ENCODE measurements at regions not wholly inside any gene's neighbourhood (a gene's known extent, or its start where the extent isn't known, plus 50 kb on each side); places are given as distances from the start of the nearest gene placed in this dataset.

- no peak for TF ChIP-seq TCF7L2 (IDR thresholded peaks at IDR 0.05; ENCODE audit: low read depth, low read length)
- no peak for TF ChIP-seq ZNF362 (CRISPR knock-in tag; IDR thresholded peaks at IDR 0.05; ENCODE audit: borderline replicate concordance)
These were observed 598.1 kb upstream of the GOLIM4 start (continued) for GRCh38 chr3:168693870-168694269.

- Histone ChIP-seq H3K36me3 (replicated peaks in 1 of 2; ENCODE audit: control insufficient read depth in 1 of 2, insufficient read depth in 2 of 2, low read length in 2 of 2) (no peaks in the 10 kb centered on the region), H3K9me3 (ENCODE audit: low read length) (no peaks in the 10 kb centered on the region), H3K27me3 (ENCODE audit: control insufficient read depth in 1 of 2, insufficient read depth in 2 of 2, low read length in 2 of 2) (no peaks in the 10 kb centered on the region), H3K9ac (ENCODE audit: insufficient read depth, low read depth, low read length) (no peak overlapping the region), H3K4me3 (replicated peaks in 1 of 3; ENCODE audit: insufficient read depth in 1 of 3, low read depth in 2 of 3, low read length in 3 of 3) (no peak overlapping the region), H2AFZ (ENCODE audit: low read length) (no peak overlapping the region), H3K79me2 (ENCODE audit: insufficient read depth, low read length) (no peaks in the 10 kb centered on the region), H3K27ac (ENCODE audit: extremely low read length, insufficient read depth, low read length) (no peak overlapping the region), H3K4me2 (ENCODE audit: low read depth, low read length) (no peak overlapping the region), H3K4me1 (ENCODE audit: insufficient read depth, low read length) (no peaks in the 10 kb centered on the region), H4K20me1 (ENCODE audit: insufficient read depth, low read length) (no peaks in the 10 kb centered on the region)
- ChIA-PET POLR2A (no interaction called here), CTCF (ENCODE audit: low intra/inter-chr PET ratio, low total read pairs) (no interaction called here)
- no TSS peak for BruUV-seq (replicated peaks)
- TF ChIP-seq PREB (CRISPR knock-in tag; IDR thresholded peaks at IDR 0.05): no peak
- no peak for TF ChIP-seq ZNF333 (CRISPR knock-in tag; IDR thresholded peaks at IDR 0.05; ENCODE audit: borderline replicate concordance)
- WGBS (ENCODE audit: low lambda C conversion rate): under 1% methylated on average over 5 of the region's 5 CpGs
- intact Hi-C loops (cut with micrococcal nuclease; ENCODE audit: unreplicated experiment) (no loop called here), in situ Hi-C loops (cut with HindIII; ENCODE audit: extremely low pct_ligation_motif_present, low pct_unique_long_range_greater_than_20kb) (no loop called here)
- no peak for FAIRE-seq
- ATAC-seq: no peak
- no peak for DNase-seq (ENCODE audit: low spot score)
These were observed 592.5 kb upstream of the GOLIM4 start for GRCh38 chr3:168688267-168688666.

GRCh38 chr3:168684519-168684918, 588.8 kb upstream of the GOLIM4 start:
- DNase-seq (ENCODE audit: low spot score): no peak
- ATAC-seq: no peak
- no peaks in the 10 kb centered on the region for H4K20me1 ChIP-seq (ENCODE audit: insufficient read depth, low read length)
- FAIRE-seq: no peak
- intact Hi-C loops (cut with micrococcal nuclease; ENCODE audit: unreplicated experiment) (no loop called here), in situ Hi-C loops (cut with HindIII; ENCODE audit: extremely low pct_ligation_motif_present, low pct_unique_long_range_greater_than_20kb) (no loop called here)
- no peaks in the 10 kb centered on the region for H3K27me3 ChIP-seq (ENCODE audit: control insufficient read depth in 1 of 2, insufficient read depth in 2 of 2, low read length in 2 of 2)
- no peak overlapping the region for H2AFZ ChIP-seq (ENCODE audit: low read length)
- no peak overlapping the region for H3K4me3 ChIP-seq (replicated peaks in 1 of 3; ENCODE audit: insufficient read depth in 1 of 3, low read depth in 2 of 3, low read length in 3 of 3)
- ChIA-PET POLR2A (no interaction called here), CTCF (ENCODE audit: low intra/inter-chr PET ratio, low total read pairs) (no interaction called here)
- H3K9ac ChIP-seq (ENCODE audit: insufficient read depth, low read depth, low read length): no peak overlapping the region
- H3K36me3 ChIP-seq (replicated peaks in 1 of 2; ENCODE audit: control insufficient read depth in 1 of 2, insufficient read depth in 2 of 2, low read length in 2 of 2): no peaks in the 10 kb centered on the region
- 3% methylated on average over 6 of the region's 6 CpGs for WGBS (ENCODE audit: low lambda C conversion rate)
- H3K9me3 ChIP-seq (ENCODE audit: low read length): no peaks in the 10 kb centered on the region
- no peak overlapping the region for H3K4me2 ChIP-seq (ENCODE audit: low read depth, low read length)
- H3K79me2 ChIP-seq (ENCODE audit: insufficient read depth, low read length): no peaks in the 10 kb centered on the region
- no peak overlapping the region for H3K27ac ChIP-seq (ENCODE audit: extremely low read length, insufficient read depth, low read length)
- H3K4me1 ChIP-seq (ENCODE audit: insufficient read depth, low read length): no peaks in the 10 kb centered on the region
- no TSS peak for BruUV-seq (replicated peaks)
- TF ChIP-seq E2F2 (CRISPR knock-in tag; IDR thresholded peaks at IDR 0.05; ENCODE audit: borderline replicate concordance) (no peak), NR3C1 (CRISPR knock-in tag; IDR thresholded peaks at IDR 0.05) (no peak), SNAI1 (CRISPR knock-in tag; IDR thresholded peaks at IDR 0.05; ENCODE audit: borderline replicate concordance) (no peak), ZNF709 (CRISPR knock-in tag; IDR thresholded peaks at IDR 0.05) (no peak), ZNF24 (IDR thresholded peaks at IDR 0.05) (no peak), ZNF430 (CRISPR knock-in tag; IDR thresholded peaks at IDR 0.05) (no peak), ZBTB1 (CRISPR knock-in tag; IDR thresholded peaks at IDR 0.05; ENCODE audit: borderline replicate concordance) (no peak), NONO (IDR thresholded peaks at IDR 0.05) (no peak), NONO (CRISPR knock-in tag; conservative IDR thresholded peaks at IDR 0.05) (no peak), ZNF124 (CRISPR knock-in tag; IDR thresholded peaks at IDR 0.05) (no peak), ZNF703 (CRISPR knock-in tag; IDR thresholded peaks at IDR 0.05; ENCODE audit: borderline replicate concordance) (no peak), ZNF878 (CRISPR knock-in tag; IDR thresholded peaks at IDR 0.05) (no peak), ZNF792 (CRISPR knock-in tag; IDR thresholded peaks at IDR 0.05) (no peak)
